ENCODE measurements at regions not wholly inside any gene's neighbourhood (a gene's known extent, or its start where the extent isn't known, plus 50 kb on each side); places are given as distances from the start of the nearest gene placed in this dataset.

- no peak for DNase-seq
- Mint-ChIP-seq H3K4me3 (ENCODE audit: low read depth, unreplicated experiment) (no peak overlapping the region), H3K9me3 (ENCODE audit: low read depth, unreplicated experiment) (peaks cover 3% of the 10 kb centered on the region), H3K27ac (ENCODE audit: unreplicated experiment) (peak overlapping the region; percentile 17), H3K36me3 (ENCODE audit: insufficient read depth, unreplicated experiment) (no peaks in the 10 kb centered on the region), H3K4me1 (ENCODE audit: low read depth, unreplicated experiment) (peaks cover 16% of the 10 kb centered on the region), H3K27me3 (ENCODE audit: unreplicated experiment) (no peaks in the 10 kb centered on the region)
- intact Hi-C loops (cut with micrococcal nuclease; ENCODE audit: unreplicated experiment), result no loop called here
- TF ChIP-seq CTCF (IDR thresholded peaks at IDR 0.05; ENCODE audit: unreplicated experiment), result no peak
- CTCF ChIA-PET, result no interaction called here
- no TSS peak for BruUV-seq (replicated peaks)
These were observed 250.1 kb upstream of the DPP10 start for GRCh38 chr2:114192362-114192761.

GRCh38 chr2:114201781-114202180 lies 240.7 kb upstream of the DPP10 start:
- intact Hi-C loops (cut with micrococcal nuclease; ENCODE audit: unreplicated experiment), result no loop called here
- Mint-ChIP-seq H3K4me3 (ENCODE audit: low read depth, unreplicated experiment) (no peak overlapping the region), H3K27me3 (ENCODE audit: unreplicated experiment) (no peaks in the 10 kb centered on the region), H3K9me3 (ENCODE audit: low read depth, unreplicated experiment) (no peaks in the 10 kb centered on the region), H3K36me3 (ENCODE audit: insufficient read depth, unreplicated experiment) (no peaks in the 10 kb centered on the region), H3K4me1 (ENCODE audit: low read depth, unreplicated experiment) (no peaks in the 10 kb centered on the region), H3K27ac (ENCODE audit: unreplicated experiment) (no peak overlapping the region)
- no peak for DNase-seq
- CTCF ChIA-PET, result no interaction called here
- BruUV-seq (replicated peaks), result no TSS peak
- no peak for TF ChIP-seq CTCF (IDR thresholded peaks at IDR 0.05; ENCODE audit: unreplicated experiment)

GRCh38 chr2:114203679-114204078 lies 238.8 kb upstream of the DPP10 start:
- TF ChIP-seq CTCF (IDR thresholded peaks at IDR 0.05; ENCODE audit: unreplicated experiment), result no peak
- H3K27me3 Mint-ChIP-seq (ENCODE audit: unreplicated experiment), result no peaks in the 10 kb centered on the region
- H3K36me3 Mint-ChIP-seq (ENCODE audit: insufficient read depth, unreplicated experiment), result no peaks in the 10 kb centered on the region
- CTCF ChIA-PET, result no interaction called here
- no peaks in the 10 kb centered on the region for H3K9me3 Mint-ChIP-seq (ENCODE audit: low read depth, unreplicated experiment)
- no peak overlapping the region for H3K4me3 Mint-ChIP-seq (ENCODE audit: low read depth, unreplicated experiment)
- BruUV-seq (replicated peaks), result no TSS peak
- H3K4me1 Mint-ChIP-seq (ENCODE audit: low read depth, unreplicated experiment), result no peaks in the 10 kb centered on the region
- H3K27ac Mint-ChIP-seq (ENCODE audit: unreplicated experiment), result no peak overlapping the region
- no peak for DNase-seq
- intact Hi-C loops (cut with micrococcal nuclease; ENCODE audit: unreplicated experiment), result no loop called here

GRCh38 chr2:114213808-114214207 lies 228.6 kb upstream of the DPP10 start:
- Mint-ChIP-seq H3K27ac (ENCODE audit: unreplicated experiment) (no peak overlapping the region), H3K36me3 (ENCODE audit: insufficient read depth, unreplicated experiment) (no peaks in the 10 kb centered on the region), H3K27me3 (ENCODE audit: unreplicated experiment) (no peaks in the 10 kb centered on the region), H3K4me1 (ENCODE audit: low read depth, unreplicated experiment) (peaks cover under 1% of the 10 kb centered on the region), H3K4me3 (ENCODE audit: low read depth, unreplicated experiment) (no peak overlapping the region), H3K9me3 (ENCODE audit: low read depth, unreplicated experiment) (no peaks in the 10 kb centered on the region)
- CTCF ChIA-PET, result no interaction called here
- no TSS peak for BruUV-seq (replicated peaks)
- TF ChIP-seq CTCF (IDR thresholded peaks at IDR 0.05; ENCODE audit: unreplicated experiment), result no peak
- intact Hi-C loops (cut with micrococcal nuclease; ENCODE audit: unreplicated experiment), result loop anchor here (10.0 kb wide), 1 partner anchor 331 kb away; no protein-coding TSS in a partner anchor
- no peak for DNase-seq
